ENCODE measurements at regions not wholly inside any gene's neighbourhood (a gene's known extent, or its start where the extent isn't known, plus 50 kb on each side); places are given as distances from the start of the nearest gene placed in this dataset.
"Not testable (repeated sequence)": the region's sequence is repeated elsewhere in the genome, so short reads cannot be mapped to it uniquely, and the experiment has no call there.

DNA sequence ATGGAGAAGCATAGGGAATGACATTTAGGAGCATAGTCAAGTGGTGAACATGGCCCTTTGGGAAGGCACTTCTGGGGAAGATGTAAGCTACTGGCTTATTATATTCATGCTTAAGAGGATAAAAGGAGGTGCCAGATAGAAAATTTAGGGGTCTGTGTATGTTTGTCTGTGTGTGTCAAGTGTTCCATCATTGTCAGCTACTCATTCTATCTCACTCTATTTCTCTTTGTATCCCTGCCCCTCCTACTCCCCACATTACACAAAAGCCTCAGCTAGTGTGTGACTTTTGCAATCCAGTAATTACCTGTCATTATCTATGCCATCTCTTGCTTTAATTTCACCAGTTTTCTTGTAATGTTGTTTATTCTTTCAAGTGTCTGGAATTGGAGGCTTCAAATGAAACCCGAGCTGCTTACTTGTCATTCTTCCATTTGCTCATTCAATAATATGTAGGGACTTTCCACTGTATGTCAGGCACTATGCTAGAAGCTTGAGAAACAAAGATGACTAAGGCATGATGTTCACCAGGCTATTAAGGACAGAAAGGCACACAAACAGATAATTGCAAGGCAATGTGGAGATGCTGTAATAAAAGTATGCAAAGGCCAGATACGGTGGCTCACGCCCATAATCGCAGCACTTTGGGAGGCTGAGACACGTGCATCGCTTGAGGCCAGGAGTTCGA is 229.8 kb upstream of the TEX13C start:
- DNase-seq = no peak

DNA sequence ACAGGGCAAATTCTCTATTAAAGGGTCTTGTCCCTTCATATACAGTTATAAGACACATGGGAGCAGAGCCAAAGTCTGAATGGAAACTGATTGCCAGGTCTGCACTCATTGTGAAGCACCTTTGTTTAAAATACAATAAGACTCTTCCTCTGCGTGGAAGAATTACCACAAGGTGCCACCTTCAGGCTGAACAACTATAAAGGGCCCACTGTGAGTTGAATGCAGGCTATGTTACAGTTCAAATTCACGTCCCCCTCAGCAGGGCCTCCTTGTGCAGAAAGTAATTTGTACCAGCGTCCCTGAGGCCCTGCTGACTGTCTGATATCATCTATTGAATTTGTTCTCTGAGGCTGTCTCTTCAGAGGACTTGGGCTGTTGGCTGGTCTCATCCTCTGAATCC is 225.8 kb upstream of the TEX13C start:
- DNase-seq = no peak

DNA sequence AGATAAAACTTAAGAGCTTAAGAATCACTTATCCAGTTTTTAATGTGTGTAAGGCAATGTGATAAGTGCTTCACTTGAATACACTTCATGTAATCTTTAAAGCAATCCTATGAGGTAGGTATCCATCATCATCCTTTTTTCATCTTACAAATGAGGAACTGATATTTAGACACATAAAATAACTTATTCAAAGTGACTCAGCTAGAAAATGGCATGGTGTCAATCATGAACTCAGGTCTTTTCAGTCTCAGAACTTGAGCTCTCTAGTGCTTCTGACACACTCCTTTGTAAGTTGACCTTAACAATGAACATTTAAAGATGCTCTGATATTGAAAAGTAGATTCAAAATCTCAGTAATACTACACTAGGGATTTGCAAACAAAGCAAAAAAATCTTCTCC is 224.8 kb upstream of the TEX13C start:
- DNase-seq = no peak

DNA sequence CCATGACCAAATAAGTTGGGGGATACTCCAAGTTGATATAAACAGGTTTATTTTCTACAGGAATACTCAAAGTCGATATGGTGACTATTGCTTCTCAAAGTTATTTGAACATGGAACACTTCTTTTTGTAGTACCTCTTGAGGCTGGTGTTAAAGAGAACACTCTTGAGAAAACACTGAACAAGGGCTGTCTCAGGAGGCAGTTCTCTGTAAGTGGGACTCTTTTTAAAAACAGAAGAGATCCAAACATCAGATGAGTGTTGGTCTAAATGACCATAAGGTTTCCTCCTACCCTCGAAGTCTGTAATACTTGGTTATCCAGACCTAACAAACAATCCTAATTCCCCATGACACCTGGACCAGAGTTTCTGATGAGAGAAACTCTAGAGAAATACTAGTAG is 223.2 kb upstream of the TEX13C start:
- DNase-seq = no peak

DNA sequence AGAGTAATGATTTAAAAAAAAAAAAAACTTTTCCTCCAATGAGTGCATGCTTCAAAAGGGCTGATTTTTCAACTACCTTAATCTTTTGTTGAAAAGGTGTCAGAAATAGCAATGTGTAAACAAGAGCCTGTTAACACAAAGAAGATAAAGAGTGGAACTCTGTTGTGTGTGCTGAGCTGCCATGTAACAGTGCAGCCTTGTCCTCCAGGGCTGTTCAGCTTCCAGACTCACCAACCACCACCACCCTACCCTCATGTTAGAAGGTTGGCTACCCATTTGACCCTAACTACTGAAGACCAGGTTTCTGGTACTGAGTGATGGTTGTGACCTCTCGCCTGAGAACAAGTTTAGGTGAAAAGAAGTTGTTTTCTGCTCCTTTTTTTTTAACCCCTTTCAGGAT is 222.8 kb upstream of the TEX13C start:
- DNase-seq = no peak

DNA sequence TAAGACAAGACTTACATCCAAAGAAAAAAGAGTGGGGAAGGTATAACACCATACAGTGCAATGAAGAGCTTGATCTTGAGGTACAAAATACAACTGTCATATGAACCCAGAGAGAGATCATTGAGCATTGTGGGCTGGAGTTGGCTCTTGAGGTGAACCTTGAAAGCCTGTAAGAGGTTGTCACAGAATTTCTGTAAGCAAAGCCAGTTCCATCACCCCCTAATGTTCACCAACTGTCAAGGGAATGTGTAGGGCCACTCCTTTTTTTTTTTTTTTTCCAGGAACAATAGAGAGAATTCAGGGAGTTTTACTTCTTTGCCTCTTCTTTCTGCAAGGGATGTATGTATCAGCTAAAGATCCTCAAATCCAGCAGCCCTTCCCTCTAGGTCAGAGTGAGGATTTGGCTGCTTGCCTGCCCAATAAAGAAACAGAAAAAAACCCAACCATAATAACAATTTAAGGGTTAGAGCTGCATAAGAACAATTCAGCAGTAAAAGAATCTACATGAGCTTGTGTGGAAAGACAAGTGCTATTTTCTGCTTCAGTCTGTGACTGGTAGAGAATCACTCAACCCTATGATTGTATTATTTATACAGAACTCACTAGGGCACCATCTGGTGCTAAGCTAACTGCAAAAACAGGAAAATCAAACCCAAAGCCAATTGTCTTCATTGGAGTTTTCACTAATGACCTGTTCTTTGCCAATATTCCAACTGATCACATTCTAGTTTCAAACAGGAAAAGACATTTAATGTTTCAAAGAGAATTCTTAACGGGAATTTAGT is 217.5 kb upstream of the TEX13C start:
- DNase-seq = no peak

DNA sequence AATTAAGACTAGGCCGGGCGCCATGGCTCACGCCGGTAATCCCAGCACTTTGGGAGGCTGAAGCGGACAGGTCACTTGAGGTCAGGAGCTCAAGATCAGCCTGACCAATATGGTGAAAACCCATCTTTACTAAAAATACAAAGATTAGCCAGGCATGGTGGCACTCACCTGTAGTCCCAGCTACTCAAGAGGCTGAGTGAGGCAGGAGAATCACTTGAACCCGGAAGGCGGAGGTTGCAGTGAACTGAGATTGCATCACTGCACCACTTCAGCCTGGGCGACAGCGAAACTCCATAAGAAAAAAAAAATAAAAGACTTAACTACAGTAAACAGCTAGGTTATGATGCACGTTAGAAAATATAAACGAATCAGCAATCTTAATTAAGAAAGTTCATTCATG is 216.0 kb upstream of the TEX13C start:
- no peak for DNase-seq

DNA sequence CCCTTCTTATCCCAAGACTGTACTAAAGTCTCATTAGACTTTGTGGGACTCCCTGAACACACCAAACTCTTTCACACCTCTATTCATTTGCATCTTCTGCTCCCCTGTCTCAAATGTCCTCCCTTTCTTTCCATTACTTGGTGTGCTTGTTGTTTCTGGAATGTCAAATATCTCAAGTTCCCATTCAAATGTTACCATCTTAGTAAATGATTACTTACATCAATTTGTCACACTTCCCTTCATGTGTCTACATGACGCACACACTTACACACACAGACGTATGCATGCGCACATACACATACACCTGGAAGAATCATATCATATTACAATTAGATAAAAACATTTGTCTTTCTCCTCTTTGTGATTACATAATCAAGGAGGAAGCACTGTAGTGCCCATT is 210.8 kb upstream of the TEX13C start:
- DNase-seq = no peak

DNA sequence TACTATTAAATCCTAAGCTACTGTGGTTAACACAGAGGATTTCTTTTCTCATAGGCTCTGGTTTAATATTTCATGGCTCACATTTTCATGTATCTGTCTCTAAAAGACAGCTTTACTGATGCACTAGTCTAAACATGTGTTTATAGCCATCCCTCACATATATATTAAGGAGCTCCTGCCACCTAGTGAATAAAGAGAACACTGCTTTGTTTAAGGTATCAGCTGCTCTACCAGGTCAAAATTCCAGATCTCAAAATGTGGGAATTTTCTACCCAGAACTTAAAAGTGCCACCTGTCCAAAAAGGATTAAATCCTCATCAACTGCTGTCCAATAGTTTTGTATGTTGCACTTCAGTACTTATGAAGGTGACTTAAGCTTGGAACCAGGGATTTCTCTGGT is 188.5 kb upstream of the TEX13C start:
- peak; percentile 1 for DNase-seq

DNA sequence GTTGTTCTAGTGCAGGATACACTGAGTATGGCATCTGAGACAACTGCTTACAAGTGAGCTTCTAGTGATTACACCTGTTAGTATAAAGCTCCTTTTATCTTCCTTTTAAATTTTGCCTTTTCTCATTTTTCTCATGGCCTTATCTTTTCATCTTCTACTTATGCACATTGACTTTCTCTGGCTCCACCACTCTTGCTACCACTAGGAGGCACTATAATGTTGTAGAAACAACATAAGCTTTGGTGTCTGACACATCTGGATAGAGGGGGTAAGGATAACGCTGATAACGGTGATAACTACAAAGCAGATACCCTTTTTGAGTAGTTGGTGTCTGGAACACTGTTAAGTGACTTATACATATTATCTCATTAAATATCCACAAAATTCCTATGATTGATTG is 187.4 kb upstream of the TEX13C start:
- DNase-seq = no peak

DNA sequence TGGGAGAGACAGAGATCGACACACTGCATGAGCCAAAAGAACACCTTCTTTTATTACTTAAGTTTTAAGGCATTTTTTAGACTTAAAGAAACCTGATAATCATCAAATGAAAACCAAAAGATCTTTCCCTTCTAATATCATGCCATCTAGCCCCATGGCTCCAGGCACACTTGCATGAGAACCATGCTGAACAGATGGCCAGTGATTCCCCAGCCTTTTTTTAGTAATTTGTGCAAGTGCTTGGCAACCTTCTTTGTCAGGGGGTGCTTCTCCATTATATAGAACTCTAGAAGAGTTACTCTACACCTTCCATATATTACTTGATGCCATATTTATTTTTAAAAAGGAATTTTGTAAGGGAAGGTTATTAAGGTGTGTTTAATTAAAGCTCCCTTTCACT is 182.2 kb upstream of the TEX13C start:
- DNase-seq = no peak

DNA sequence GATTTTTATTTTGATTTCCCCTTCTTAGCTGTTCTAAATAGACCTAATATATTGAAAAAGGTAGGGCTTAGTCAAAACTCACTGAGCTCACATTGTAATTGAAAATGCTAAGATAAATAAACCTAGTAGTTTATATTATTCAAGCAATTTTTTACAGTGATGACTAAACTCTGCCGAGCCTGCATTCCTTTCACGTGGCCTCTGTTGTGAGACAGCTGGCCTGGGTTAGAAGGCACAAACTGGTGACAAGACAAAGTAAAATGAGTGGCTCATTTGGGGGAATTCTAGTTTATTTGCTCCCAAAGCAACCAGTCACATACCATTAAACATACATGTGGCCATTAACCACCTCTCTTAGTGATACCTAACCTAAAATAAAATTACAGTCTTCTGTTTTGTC is 169.4 kb upstream of the TEX13C start:
- no peak for DNase-seq

DNA sequence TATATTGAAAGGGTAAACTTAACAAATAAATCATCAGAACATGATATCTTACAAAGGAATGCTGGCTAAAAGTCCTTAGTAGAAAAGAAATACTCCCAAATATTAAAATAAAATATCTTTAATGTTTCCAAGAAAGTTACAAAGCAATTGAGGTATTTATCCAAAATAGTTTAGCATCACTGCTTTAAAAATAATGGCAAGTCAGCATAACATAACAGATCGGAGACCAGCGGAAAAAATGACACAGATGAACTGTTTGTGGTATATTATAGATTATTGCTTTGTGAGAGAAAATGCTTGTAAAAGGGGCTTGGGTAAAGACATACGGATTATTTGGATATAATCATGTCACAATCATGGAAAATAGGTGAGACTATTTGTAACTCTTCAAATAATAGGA is 168.5 kb upstream of the TEX13C start:
- DNase-seq = no peak

DNA sequence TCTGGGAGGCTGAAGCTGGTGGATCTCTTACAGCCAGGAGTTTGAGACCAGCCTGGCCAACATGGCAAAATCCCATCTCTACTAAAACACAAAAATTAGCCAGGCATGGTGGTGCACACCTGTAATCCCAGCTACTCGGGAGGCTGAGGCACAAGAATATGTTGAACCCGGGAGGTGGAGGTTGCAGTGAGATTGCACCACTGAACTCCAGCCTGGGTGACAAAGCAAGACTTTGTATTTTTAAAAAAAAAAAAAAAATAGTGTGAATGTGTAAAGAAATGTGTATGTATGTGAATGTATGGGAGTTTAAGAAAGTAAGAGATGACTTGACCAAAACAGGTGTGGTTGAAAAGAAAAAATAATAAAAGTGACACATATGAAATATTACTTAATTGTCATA is 167.7 kb upstream of the TEX13C start:
- no peak for DNase-seq

DNA sequence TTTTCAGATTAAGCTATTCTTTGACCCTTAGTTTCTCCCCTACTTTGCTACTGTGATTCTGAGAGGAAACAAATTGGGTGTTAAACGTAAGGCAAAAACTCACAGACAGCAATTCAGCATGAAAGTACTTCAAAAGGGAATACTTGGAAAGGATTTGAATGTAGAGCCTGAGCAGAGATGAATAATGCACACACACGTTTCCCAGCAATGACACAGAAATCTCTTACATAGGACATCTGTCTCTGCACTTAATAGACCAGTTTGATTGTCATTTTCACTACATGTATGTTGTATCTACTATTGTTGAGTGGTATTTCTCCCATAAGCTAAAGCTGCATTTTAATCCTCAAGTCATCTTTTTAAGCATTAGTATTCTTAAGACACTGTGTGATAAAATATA is 166.1 kb upstream of the TEX13C start:
- no peak for DNase-seq

DNA sequence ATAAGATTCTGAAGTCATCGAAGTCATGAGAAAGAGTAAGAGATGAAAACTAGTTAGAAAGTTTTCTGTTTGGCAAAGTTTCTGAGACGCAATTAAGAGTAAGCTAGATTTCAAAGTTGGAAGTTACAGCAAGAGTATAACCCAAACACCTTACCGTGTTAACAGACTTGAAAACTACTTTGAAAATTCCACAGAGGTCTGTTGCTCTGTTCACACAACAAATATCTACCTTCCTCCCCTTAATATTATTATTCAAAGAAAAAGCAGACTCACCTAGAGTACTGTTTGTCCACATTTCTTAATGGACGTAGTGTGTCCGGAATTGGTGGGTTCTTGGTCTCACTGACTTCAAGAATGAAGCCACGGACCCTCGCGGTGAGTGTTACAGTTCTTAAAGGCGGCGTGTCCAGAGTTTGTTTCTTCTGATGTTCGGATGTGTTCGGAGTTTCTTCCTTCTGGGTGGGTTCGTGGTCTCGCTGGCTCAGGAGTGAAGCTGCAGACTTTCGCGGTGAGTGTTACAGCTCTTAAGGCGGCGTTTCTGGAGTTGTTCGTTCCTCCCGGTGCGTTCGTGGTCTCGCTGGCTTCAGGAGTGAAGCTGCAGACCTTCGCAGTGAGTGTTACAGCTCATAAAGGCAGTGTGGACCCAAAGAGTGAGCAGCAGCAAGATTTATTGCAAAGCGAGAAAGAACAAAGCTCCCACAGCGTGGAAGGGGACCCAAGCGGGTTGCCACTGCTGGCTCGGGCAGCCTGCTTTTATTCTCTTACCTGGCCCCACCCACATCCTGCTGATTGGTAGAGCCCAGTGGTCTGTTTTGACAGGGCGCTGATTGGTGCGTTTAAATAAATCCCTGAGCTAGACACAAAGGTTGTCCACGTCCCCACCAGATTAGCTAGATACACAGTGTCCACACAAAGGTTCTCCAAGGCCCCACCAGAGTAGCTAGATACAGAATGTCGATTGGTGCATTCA is 165.1 kb upstream of the TEX13C start:
- not testable (repeated sequence) for DNase-seq

DNA sequence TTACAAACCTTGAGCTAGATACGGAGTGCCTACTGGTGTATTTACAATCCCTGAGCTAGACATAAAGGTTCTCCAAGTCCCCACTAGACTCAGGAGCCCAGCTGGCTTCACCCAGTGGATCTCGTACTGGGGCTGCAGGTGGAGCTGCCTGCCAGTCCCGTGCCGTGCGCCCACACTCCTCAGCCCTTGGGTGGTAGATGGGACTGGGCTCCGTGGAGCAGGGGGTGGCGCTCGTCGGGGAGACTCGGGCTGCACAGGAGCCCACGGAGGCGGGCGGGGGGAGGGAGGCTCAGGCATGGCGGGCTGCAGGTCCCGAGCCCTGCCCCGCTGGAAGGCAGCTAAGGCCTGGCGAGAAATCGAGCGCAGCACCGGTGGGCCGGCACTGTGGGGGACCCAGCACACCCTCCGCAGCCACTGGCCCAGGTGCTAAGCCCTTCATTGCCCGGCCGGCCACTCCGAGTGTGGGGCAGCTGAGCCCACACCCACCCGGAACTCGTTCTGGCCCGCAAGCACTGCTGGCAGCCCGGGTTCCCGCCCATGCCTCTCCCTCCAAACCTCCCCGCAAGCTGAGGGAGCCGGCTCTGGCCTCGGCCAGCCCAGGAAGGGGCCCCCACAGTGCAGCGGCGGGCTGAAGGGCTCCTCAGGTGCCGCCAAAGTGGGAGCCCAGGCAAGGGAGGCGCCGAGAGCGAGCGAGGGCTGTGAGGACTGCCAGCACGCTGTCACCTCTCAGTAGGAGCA is 164.2 kb upstream of the TEX13C start:
- not testable (repeated sequence) for DNase-seq

DNA sequence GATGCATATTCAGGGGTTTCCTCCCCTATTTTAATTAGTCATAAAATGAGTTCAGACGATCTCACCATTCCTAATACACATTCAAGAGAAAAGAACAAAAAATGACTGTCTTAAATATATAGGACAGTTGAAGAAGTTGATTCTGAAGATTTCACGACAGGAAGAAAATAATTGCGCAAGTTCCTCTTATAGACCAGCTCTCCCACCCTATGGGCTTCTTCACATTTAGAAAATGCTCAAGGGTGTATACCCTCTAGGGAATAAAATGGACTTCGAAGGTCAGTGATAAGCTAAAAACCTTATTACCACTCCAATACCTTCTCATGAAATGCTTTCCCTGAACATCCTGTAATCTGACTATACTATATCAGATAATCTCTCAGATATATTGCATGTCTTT is 149.2 kb upstream of the TEX13C start:
- DNase-seq = no peak

DNA sequence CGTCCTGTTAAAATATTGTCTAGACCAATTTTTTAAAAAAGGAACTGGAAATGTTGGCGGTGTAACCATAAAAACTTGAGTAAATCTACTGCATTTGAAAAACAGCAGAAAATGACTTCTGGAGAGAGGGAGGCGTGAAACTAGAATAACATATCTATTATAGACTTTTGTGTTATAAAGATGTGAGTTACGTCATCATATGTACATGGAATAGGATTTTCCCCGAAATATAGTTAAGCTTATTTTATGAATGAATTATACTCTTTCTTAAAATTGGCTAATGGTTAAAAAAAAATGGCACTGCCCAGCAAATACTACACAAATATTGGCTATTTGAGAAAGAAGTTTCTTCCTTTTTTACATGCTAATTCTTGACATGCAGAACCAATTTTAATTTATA is 147.1 kb upstream of the TEX13C start:
- no peak for DNase-seq

DNA sequence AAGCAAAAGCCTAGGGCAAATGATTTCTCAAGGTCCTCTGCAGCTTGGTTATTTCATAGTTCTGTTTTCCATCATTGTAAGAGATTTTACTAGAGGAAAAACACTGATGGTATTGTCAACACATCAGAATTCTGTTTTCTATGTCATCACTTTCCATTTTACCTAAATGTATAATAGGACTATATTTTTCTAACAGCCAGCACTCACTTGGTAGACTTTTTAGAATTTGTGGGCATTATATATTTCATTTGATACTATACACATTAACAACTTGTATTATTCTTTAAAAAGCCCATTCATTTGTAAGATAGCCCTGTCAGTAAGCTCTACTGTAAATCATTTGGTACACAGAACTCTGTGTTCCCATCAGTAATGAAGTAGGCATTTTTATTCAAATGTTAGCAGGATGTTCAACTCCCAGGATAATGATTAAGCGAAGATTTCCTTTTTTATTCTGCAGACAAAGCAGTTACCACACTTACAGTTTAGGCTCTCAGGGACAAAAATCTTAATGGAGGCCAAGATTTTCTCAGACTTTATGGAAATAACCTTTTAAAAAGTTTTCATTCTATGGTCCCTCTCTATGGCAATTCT is 143.6 kb upstream of the TEX13C start:
- DNase-seq = no peak

DNA sequence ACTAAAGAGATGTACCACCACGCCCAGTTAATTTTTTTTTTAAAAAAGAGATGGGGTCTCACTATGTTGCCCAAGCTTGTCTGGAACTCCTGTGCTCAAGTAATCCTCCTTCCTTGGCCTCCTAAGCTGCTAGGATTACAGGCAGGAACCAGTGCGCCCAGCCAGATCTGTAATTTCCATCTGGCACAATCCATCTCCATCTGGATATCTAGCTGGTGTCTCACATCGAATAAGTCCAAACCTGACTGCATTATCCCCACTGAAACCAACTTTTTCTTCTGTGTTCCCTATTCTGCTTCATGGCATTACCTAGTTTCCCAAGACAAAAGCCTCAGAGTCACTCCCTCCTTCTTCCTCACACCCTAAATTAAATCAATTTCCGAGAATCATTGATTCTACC is 125.8 kb upstream of the TEX13C start:
- DNase-seq = no peak

DNA sequence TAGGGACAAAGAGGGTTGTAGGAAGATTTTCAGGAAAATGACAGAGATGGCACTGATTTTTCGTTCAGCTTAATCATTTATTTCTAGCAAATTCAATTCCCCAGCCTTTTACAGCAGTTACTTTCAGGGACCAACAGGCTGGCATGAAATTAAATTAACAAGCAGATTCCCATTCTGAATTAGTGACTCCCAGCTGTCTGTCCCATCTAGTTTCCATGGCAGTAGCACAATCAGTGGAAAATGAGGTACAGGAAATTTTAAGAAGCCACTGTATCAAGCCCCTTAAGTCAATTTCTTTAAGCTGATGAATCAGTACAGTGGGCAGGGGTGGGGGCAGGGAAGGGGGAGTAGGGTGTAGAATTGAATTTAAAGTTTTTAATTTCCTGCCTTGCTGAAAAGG is 121.1 kb upstream of the TEX13C start:
- DNase-seq = no peak

All from CD4-positive, alpha-beta T cell treated with Interleukin-21 for 1 hour (primary cell).